ENCODE measurements at regions not wholly inside any gene's neighbourhood (a gene's known extent, or its start where the extent isn't known, plus 50 kb on each side); places are given as distances from the start of the nearest gene placed in this dataset.

DNA sequence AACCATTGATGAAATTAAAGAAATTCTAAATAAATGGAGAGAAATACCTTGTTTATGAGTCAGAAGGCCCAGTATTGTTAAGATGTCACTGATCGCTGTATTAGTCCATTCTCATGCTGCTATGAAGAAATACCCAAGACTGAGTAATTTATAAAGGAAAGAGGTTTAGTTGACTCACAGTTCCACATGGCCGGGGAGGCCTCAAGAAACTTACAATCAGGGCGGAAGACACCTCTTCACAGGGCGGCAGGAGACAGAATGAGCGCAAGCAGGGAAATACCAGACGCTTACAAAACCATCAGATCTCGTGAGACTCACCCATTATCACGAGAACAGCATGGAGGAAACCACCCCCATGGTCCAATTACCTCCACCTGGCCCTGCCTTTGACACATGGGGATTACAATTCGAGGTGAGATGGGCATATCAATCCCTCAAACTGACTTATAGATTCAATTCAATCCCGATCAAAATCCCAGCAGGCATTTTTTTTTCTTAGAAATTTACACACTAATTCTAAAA, 157.2 kb downstream of the ENGASE start:
- H2BK20ac ChIP-seq (ENCODE audit: low read depth, low read length, poor library complexity, severe bottlenecking), result no peak overlapping the region
- H3K56ac ChIP-seq (ENCODE audit: insufficient read length, low read depth, low read length), result no peak overlapping the region
- no peaks in the 10 kb centered on the region; a peak in 1 of 5 replicates for H3K9me3 Mint-ChIP-seq
- no peak overlapping the region for H3K4me2 ChIP-seq (ENCODE audit: insufficient read depth, insufficient read length, low read length)
- DNase-seq, result no peak
- H3K4me1 Mint-ChIP-seq, result peaks cover 6 to 10% of the 10 kb centered on the region in 2 experiments; a peak in 3 of 4 replicates
- H4K20me1 ChIP-seq (ENCODE audit: control insufficient read depth, insufficient read depth, insufficient read length), result no peaks in the 10 kb centered on the region
- H2AK5ac ChIP-seq (ENCODE audit: insufficient read length, low read length), result no peak overlapping the region
- no peak overlapping the region for H2AFZ ChIP-seq (ENCODE audit: low read length)
- H3K18ac ChIP-seq (ENCODE audit: insufficient read length, low read depth, low read length), result no peak overlapping the region
- H3K27me3 ChIP-seq (ENCODE audit: insufficient read depth, low read length), result no peaks in the 10 kb centered on the region; the same call in 1 of the 2 replicates
- H3K36me3 Mint-ChIP-seq (ENCODE audit: insufficient read depth in 1 of 3, low read depth in 3 of 3), result no peaks in the 10 kb centered on the region
- H3K27ac ChIP-seq (ENCODE audit: insufficient read length, low read depth, low read length), result no peak overlapping the region
- H3K4ac ChIP-seq (ENCODE audit: low read depth, low read length), result no peak overlapping the region
- H3K4me3 Mint-ChIP-seq, result no peak overlapping the region
- no peak overlapping the region for H2BK120ac ChIP-seq (ENCODE audit: low read depth, low read length, poor library complexity, severe bottlenecking)
- H4K5ac ChIP-seq (ENCODE audit: insufficient read length, low read depth, low read length), result no peak overlapping the region
- H3K79me1 ChIP-seq (ENCODE audit: insufficient read depth, low read depth, low read length, poor library complexity, severe bottlenecking), result no peaks in the 10 kb centered on the region
- no peak overlapping the region for H2BK15ac ChIP-seq (ENCODE audit: low read depth, low read length)
- no peak overlapping the region for H3K27ac Mint-ChIP-seq
- no peak overlapping the region for H2BK12ac ChIP-seq (ENCODE audit: insufficient read length, low read depth, low read length)
- no peak overlapping the region for H3K23ac ChIP-seq (ENCODE audit: insufficient read length, low read depth, low read length)
- H3T11ph ChIP-seq (ENCODE audit: low read length), result no peak overlapping the region
- no peaks in the 10 kb centered on the region for H3K79me2 ChIP-seq (ENCODE audit: insufficient read depth, low read length)
- H3K9me3 ChIP-seq (ENCODE audit: control insufficient read depth, low read depth, low read length), result no peaks in the 10 kb centered on the region
- no CpG with 5 or more reads among the region's 10 CpGs for WGBS (ENCODE audit: extremely low coverage, insufficient read length, low lambda C conversion rate)
- H2BK5ac ChIP-seq (ENCODE audit: insufficient read length, low read length), result no peak overlapping the region
- H4K8ac ChIP-seq (replicated peaks; ENCODE audit: insufficient read length, low read depth, low read length), result no peak overlapping the region
- TF ChIP-seq CTCF (conservative IDR thresholded peaks at IDR 0.05), result no peak
- no peak overlapping the region for H3K9ac ChIP-seq (ENCODE audit: extremely low read depth, insufficient read length, low read length)
- peaks cover 2% of the 10 kb centered on the region for H3K27me3 Mint-ChIP-seq (ENCODE audit: low read depth)
- no peaks in the 10 kb centered on the region for H3K4me1 ChIP-seq (ENCODE audit: insufficient read depth, low read length)
- H3K14ac ChIP-seq (ENCODE audit: insufficient read depth, low read length), result no peak overlapping the region
- no peak overlapping the region for H4K91ac ChIP-seq (ENCODE audit: insufficient read length, low read depth, low read length)
- H3K23me2 ChIP-seq (ENCODE audit: insufficient read length, low read depth, low read length, poor library complexity, severe bottlenecking), result no peaks in the 10 kb centered on the region

Data from H9 (cell line).